Sigmoid colon (tissue), 6 donors: ENCODE measurements at regions not wholly inside any gene's neighbourhood (a gene's known extent, or its start where the extent isn't known, plus 50 kb on each side); places are given as distances from the start of the nearest gene placed in this dataset.

Source experiments
- DNase-seq: peaks from one replicate; pipeline ENCODE4 v3.0.0-alpha.2; 2019
- H3K27ac ChIP-seq, 4 donors: fragments of 200-600 bp; sonication (generic); one replicate each; pipeline ENCODE4 v1.5.1; 2016 to 2019; ENCODE audit warnings: mild to moderate bottlenecking in 1 of 4
- H3K27me3 ChIP-seq, 3 donors: fragments of 200-600 bp; sonication (generic); one replicate each; pipeline ENCODE4 v1.5.1; 2019; ENCODE audit warnings: mild to moderate bottlenecking in 1 of 3
- H3K36me3 ChIP-seq, 4 donors: fragments of 200-600 bp; sonication (generic); one replicate each; pipeline ENCODE4 v1.5.1; 2016 to 2019
- H3K4me1 ChIP-seq, 4 donors: fragments of 200-600 bp; sonication (generic); one replicate each; pipeline ENCODE4 v1.5.1; 2017 to 2019
- H3K4me3 ChIP-seq, 4 donors: fragments of 200-600 bp; sonication (generic); one replicate each; pipeline ENCODE4 v1.5.1; 2017 to 2019; ENCODE audit warnings: mild to moderate bottlenecking in 2 of 4, moderate library complexity in 1 of 4
- H3K9me3 ChIP-seq, 4 donors: fragments of 200-600 bp in 3 of 4; sonication (generic) in 3 of 4; one replicate each; pipeline versions ENCODE4 v1.5.1 to v1.6.1; 2013 to 2019
- CTCF ChIP-seq, 4 experiments: fragments of 450-650 bp in 3 of 4; fragments of 200-600 bp in 1 of 4; IDR thresholded peaks; one replicate each; pipeline ENCODE4 v1.5.1; 2016 to 2019; ENCODE audit warnings: antibody characterized with exemption in 4 of 4, mild to moderate bottlenecking in 3 of 4, moderate library complexity in 2 of 4
- EP300 ChIP-seq, 4 donors: sonication (generic); formaldehyde crosslinking; IDR thresholded peaks; one replicate each; pipeline ENCODE4 v1.6.1; 2017; ENCODE audit warnings: antibody characterized with exemption in 4 of 4
- POLR2A ChIP-seq, 2 donors: fragments of 450-650 bp; IDR thresholded peaks; one replicate each; pipeline ENCODE4 v1.6.1; 2016; ENCODE audit warnings: antibody characterized with exemption in 2 of 2, mild to moderate bottlenecking in 2 of 2, moderate library complexity in 2 of 2
- POLR2AphosphoS5 ChIP-seq, 4 donors: sonication (generic); formaldehyde crosslinking; IDR thresholded peaks; one replicate each; pipeline ENCODE4 v1.6.1; 2017; ENCODE audit warnings: antibody characterized with exemption in 4 of 4
- WGBS, 2 donors: extraction: QIAGEN DNeasy Blood & Tissue Kit; methylation state at CpG; one replicate each; pipeline ENCODE4 v1.1.7; 2013; 5-methylcytosine and 5-hydroxymethylcytosine counted together
- intact Hi-C: fragments of 100-400 bp; cut with DNase I; formaldehyde crosslinking; loops from one replicate; pipeline ENCODE4 v1.15.1; 2023
- donor health status: healthy with polysubstance abuse.
- donor health status: healthy.

GRCh38 chrX:134732676-134733075 lies 64.3 kb downstream of the PABIR2 start:
- Histone ChIP-seq H3K4me1 (peaks cover 0 to 25% (median 7%) of the 10 kb centered on the region in 4 donors), H3K36me3 (no peaks in the 10 kb centered on the region), H3K9me3 (no peaks in the 10 kb centered on the region), H3K27me3 (no peaks in the 10 kb centered on the region), H3K4me3 (no peak overlapping the region), H3K27ac (no peak overlapping the region)
- TF ChIP-seq CTCF (IDR thresholded peaks at IDR 0.05), result no peak
- intact Hi-C loops, result no loop called here
- WGBS, 2 donors, result 87 to 90% methylated on average over 6 of the region's 6 CpGs
- no peak for DNase-seq

- intact Hi-C loops, result no loop called here
- H3K36me3 ChIP-seq, result no peaks in the 10 kb centered on the region
- TF ChIP-seq POLR2AphosphoS5 (IDR thresholded peaks at IDR 0.05), result no peak
- DNase-seq, result no peak
- 68 to 93% methylated on average over 3 of the region's 3 CpGs for WGBS, 2 donors
- peaks cover 0 to 20% (median 4%) of the 10 kb centered on the region in 4 donors for H3K4me1 ChIP-seq
- H3K9me3 ChIP-seq, result no peaks in the 10 kb centered on the region
- no peak overlapping the region for H3K4me3 ChIP-seq
- H3K27ac ChIP-seq, result no peak overlapping the region
- H3K27me3 ChIP-seq, result no peaks in the 10 kb centered on the region
Observed at GRCh38 chrX:134732152-134732551, 64.9 kb downstream of the PABIR2 start.

GRCh38 chrX:134727363-134727762 lies 69.1 kb upstream of the PLAC1 start:
- Histone ChIP-seq H3K4me1 (no peaks in the 10 kb centered on the region), H3K4me3 (no peak overlapping the region), H3K36me3 (no peaks in the 10 kb centered on the region), H3K9me3 (no peaks in the 10 kb centered on the region), H3K27ac (no peak overlapping the region), H3K27me3 (no peaks in the 10 kb centered on the region)
- intact Hi-C loops, result no loop called here
- TF ChIP-seq POLR2A (IDR thresholded peaks at IDR 0.05) (no peak), CTCF (IDR thresholded peaks at IDR 0.05) (no peak), EP300 (IDR thresholded peaks at IDR 0.05) (no peak), POLR2AphosphoS5 (IDR thresholded peaks at IDR 0.05) (no peak)
- no peak for DNase-seq
- WGBS, 2 donors, result 24 to 72% methylated on average over 1 of the region's 1 CpG

- H3K27me3 ChIP-seq, result no peaks in the 10 kb centered on the region
- no peaks in the 10 kb centered on the region for H3K9me3 ChIP-seq
- no peak overlapping the region for H3K4me3 ChIP-seq
- intact Hi-C loops, result no loop called here
- TF ChIP-seq CTCF (IDR thresholded peaks at IDR 0.05), result no peak
- no peak for TF ChIP-seq EP300 (IDR thresholded peaks at IDR 0.05)
- no peak for TF ChIP-seq POLR2A (IDR thresholded peaks at IDR 0.05)
- TF ChIP-seq POLR2AphosphoS5 (IDR thresholded peaks at IDR 0.05), result no peak
- 85% methylated on average over 4 of the region's 4 CpGs for WGBS, 2 donors
- no peak for DNase-seq
- H3K27ac ChIP-seq, result no peak overlapping the region
- no peaks in the 10 kb centered on the region for H3K36me3 ChIP-seq
- H3K4me1 ChIP-seq, result no peaks in the 10 kb centered on the region
Observed at GRCh38 chrX:134725103-134725690, 66.9 kb upstream of the PLAC1 start.

GRCh38 chrX:134721766-134722532 lies 63.7 kb upstream of the PLAC1 start:
- Histone ChIP-seq H3K27me3 (no peaks in the 10 kb centered on the region), H3K36me3 (no peaks in the 10 kb centered on the region), H3K4me1 (peaks cover 0 to 10% (median 0%) of the 10 kb centered on the region in 4 donors), H3K27ac (no peak overlapping the region), H3K4me3 (no peak overlapping the region), H3K9me3 (no peaks in the 10 kb centered on the region)
- no peak for DNase-seq
- WGBS, 2 donors, result 89 to 93% methylated on average over 9 of the region's 9 CpGs
- intact Hi-C loops, result no loop called here
- no peak for TF ChIP-seq POLR2A (IDR thresholded peaks at IDR 0.05)

GRCh38 chrX:134718966-134719317 lies 60.7 kb upstream of the PLAC1 start:
- DNase-seq, result no peak
- peaks cover 0 to 10% (median 0%) of the 10 kb centered on the region in 4 donors for H3K4me1 ChIP-seq
- H3K27me3 ChIP-seq, result no peaks in the 10 kb centered on the region
- WGBS, 2 donors, result 72 to 80% methylated on average over 2 of the region's 2 CpGs
- intact Hi-C loops, result no loop called here
- TF ChIP-seq POLR2AphosphoS5 (IDR thresholded peaks at IDR 0.05), result no peak
- no peak for TF ChIP-seq POLR2A (IDR thresholded peaks at IDR 0.05)
- TF ChIP-seq CTCF (IDR thresholded peaks at IDR 0.05), result no peak
- no peak for TF ChIP-seq EP300 (IDR thresholded peaks at IDR 0.05)
- H3K4me3 ChIP-seq, result no peak overlapping the region
- peak overlapping the region in 1 of 4 donors; percentile 28 for H3K27ac ChIP-seq
- H3K36me3 ChIP-seq, result no peaks in the 10 kb centered on the region
- no peaks in the 10 kb centered on the region for H3K9me3 ChIP-seq
